ENCODE measurements at regions not wholly inside any gene's neighbourhood (a gene's known extent, or its start where the extent isn't known, plus 50 kb on each side); places are given as distances from the start of the nearest gene placed in this dataset.

- TF ChIP-seq CTCF (IDR thresholded peaks at IDR 0.05) (no peak), POLR2AphosphoS5 (IDR thresholded peaks at IDR 0.05; ENCODE audit: insufficient read depth in 1 of 2, low read depth in 1 of 2) (no peak)
Observed at GRCh38 chr15:70178335-70179084, 80.8 kb upstream of the TLE3 start.
